ENCODE measurements at regions not wholly inside any gene's neighbourhood (a gene's known extent, or its start where the extent isn't known, plus 50 kb on each side); places are given as distances from the start of the nearest gene placed in this dataset.

- TF ChIP-seq, protein P1, sequence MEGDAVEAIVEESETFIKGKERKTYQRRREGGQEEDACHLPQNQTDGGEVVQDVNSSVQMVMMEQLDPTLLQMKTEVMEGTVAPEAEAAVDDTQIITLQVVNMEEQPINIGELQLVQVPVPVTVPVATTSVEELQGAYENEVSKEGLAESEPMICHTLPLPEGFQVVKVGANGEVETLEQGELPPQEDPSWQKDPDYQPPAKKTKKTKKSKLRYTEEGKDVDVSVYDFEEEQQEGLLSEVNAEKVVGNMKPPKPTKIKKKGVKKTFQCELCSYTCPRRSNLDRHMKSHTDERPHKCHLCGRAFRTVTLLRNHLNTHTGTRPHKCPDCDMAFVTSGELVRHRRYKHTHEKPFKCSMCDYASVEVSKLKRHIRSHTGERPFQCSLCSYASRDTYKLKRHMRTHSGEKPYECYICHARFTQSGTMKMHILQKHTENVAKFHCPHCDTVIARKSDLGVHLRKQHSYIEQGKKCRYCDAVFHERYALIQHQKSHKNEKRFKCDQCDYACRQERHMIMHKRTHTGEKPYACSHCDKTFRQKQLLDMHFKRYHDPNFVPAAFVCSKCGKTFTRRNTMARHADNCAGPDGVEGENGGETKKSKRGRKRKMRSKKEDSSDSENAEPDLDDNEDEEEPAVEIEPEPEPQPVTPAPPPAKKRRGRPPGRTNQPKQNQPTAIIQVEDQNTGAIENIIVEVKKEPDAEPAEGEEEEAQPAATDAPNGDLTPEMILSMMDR (IDR thresholded peaks at IDR 0.05; ENCODE audit: insufficient read depth, low read depth, low read length): no peak
- no peak overlapping the region for H3K4me3 ChIP-seq (ENCODE audit: low read depth, low read length)
- DNase-seq (ENCODE audit: low read depth): no peak
Observed at GRCh38 chrX:45830343-45830742, 629.7 kb upstream of the DIPK2B start.

GRCh38 chrX:45824471-45824870, 623.8 kb upstream of the DIPK2B start:
- no peak overlapping the region for H3K4me3 ChIP-seq (ENCODE audit: low read depth, low read length)
- DNase-seq (ENCODE audit: low read depth): peak; percentile 85
- TF ChIP-seq, protein P1 (IDR thresholded peaks at IDR 0.05; ENCODE audit: insufficient read depth, low read depth, low read length): peak; percentile 70

DNA sequence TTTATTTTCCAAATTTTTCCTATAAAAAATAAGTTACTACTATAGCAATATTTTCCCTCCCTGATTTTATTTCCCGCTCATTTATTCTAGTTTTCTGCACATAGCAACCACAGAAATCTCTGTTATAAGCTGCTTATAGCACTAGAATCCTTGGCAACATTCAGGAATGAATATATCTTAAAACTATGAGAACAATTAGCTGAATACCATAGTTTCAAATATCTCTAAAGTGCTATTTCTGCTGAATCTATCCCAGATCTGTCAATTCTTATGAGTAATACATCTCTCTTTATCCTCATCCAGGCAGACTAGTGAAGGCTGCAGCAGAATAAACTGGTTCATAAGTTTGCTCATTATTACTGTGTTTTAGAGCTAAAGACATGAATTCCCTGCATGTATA, 622.9 kb upstream of the DIPK2B start:
- TF ChIP-seq, protein P1 (IDR thresholded peaks at IDR 0.05; ENCODE audit: insufficient read depth, low read depth, low read length): no peak
- H3K4me3 ChIP-seq (ENCODE audit: low read depth, low read length): no peak overlapping the region
- no peak for DNase-seq (ENCODE audit: low read depth)

GRCh38 chrX:45822124-45822523, 621.4 kb upstream of the DIPK2B start:
- TF ChIP-seq, protein P1 (IDR thresholded peaks at IDR 0.05; ENCODE audit: insufficient read depth, low read depth, low read length): no peak
- H3K4me3 ChIP-seq (ENCODE audit: low read depth, low read length): no peak overlapping the region
- DNase-seq (ENCODE audit: low read depth): peak; percentile 18

GRCh38 chrX:45818913-45819312, 618.2 kb upstream of the DIPK2B start:
- no peak for DNase-seq (ENCODE audit: low read depth)
- no peak overlapping the region for H3K4me3 ChIP-seq (ENCODE audit: low read depth, low read length)
- TF ChIP-seq, protein P1 (IDR thresholded peaks at IDR 0.05; ENCODE audit: insufficient read depth, low read depth, low read length): no peak

DNA sequence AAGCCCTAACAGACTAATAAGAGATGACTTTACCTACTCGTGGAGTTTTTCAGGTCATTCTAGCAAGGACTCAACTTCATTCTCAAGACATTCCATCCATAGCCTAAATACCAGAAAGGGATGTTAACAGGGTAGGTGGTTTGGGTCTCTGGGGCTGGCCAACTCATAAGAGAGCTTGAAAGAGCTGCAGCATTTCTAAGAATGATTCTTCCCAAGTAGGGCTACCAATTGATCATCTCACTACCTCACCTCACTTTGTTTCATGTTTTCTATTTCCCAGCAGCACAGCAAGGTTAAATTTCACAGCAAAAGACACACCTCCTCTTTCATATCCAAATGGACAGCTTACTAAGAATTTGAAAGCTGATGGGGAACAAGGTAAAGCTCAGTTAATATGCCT, 614.8 kb upstream of the DIPK2B start:
- TF ChIP-seq, protein P1 (IDR thresholded peaks at IDR 0.05; ENCODE audit: insufficient read depth, low read depth, low read length): no peak
- no peak for DNase-seq (ENCODE audit: low read depth)
- no peak overlapping the region for H3K4me3 ChIP-seq (ENCODE audit: low read depth, low read length)

GRCh38 chrX:45811326-45811725, 610.6 kb upstream of the DIPK2B start:
- H3K4me3 ChIP-seq (ENCODE audit: low read depth, low read length): no peak overlapping the region
- TF ChIP-seq, protein P1 (IDR thresholded peaks at IDR 0.05; ENCODE audit: insufficient read depth, low read depth, low read length): no peak
- no peak for DNase-seq (ENCODE audit: low read depth)
